NT2/D1 (cell line): ENCODE measurements at regions not wholly inside any gene's neighbourhood (a gene's known extent, or its start where the extent isn't known, plus 50 kb on each side); places are given as distances from the start of the nearest gene placed in this dataset.

ENCODE experiments used
- YY1 ChIP-seq: IDR thresholded peaks from 2 replicates; pipeline ENCODE4 v1.6.1; 2011; ENCODE audit not compliant: insufficient read length, insufficient read depth
- ZNF274 ChIP-seq: IDR thresholded peaks from 2 replicates; pipeline ENCODE4 v1.6.1; 2011; ENCODE audit warnings: mild to moderate bottlenecking, low read depth, low read length

GRCh38 chr7:10770176-10770575, 203.5 kb upstream of the PHF14 start:
- TF ChIP-seq ZNF274, result no peak
- TF ChIP-seq YY1, result no peak
